ENCODE measurements at regions not wholly inside any gene's neighbourhood (a gene's known extent, or its start where the extent isn't known, plus 50 kb on each side); places are given as distances from the start of the nearest gene placed in this dataset.
A peak's percentile ranks its signal among the peaks of the same experiment; 100 is the strongest.

- Mint-ChIP-seq H3K4me1 (ENCODE audit: low read depth) (peaks cover 66% of the 10 kb centered on the region), H3K4me3 (no peak overlapping the region), H3K27me3 (ENCODE audit: insufficient read depth) (no peaks in the 10 kb centered on the region), H3K9me3 (no peaks in the 10 kb centered on the region), H3K27ac (peak overlapping the region; percentile 15), H3K36me3 (ENCODE audit: low read depth) (no peaks in the 10 kb centered on the region)
- TF ChIP-seq CTCF (IDR thresholded peaks at IDR 0.05), result no peak
- no peak for DNase-seq
These were observed 514.3 kb upstream of the CITED2 start for GRCh38 chr6:139888681-139889122.

- no peak for TF ChIP-seq CTCF (IDR thresholded peaks at IDR 0.05)
- peaks cover 80% of the 10 kb centered on the region for H3K4me1 Mint-ChIP-seq (ENCODE audit: low read depth)
- no peaks in the 10 kb centered on the region; the same call in 1 of the 2 replicates for H3K27me3 Mint-ChIP-seq (ENCODE audit: insufficient read depth)
- H3K36me3 Mint-ChIP-seq (ENCODE audit: low read depth), result no peaks in the 10 kb centered on the region
- H3K4me3 Mint-ChIP-seq, result no peak overlapping the region
- H3K9me3 Mint-ChIP-seq, result no peaks in the 10 kb centered on the region
- DNase-seq, result no peak
- no peak overlapping the region for H3K27ac Mint-ChIP-seq
These were observed 512.8 kb upstream of the CITED2 start for GRCh38 chr6:139887275-139887674.

GRCh38 chr6:139886396-139886795 is 511.9 kb upstream of the CITED2 start:
- no peaks in the 10 kb centered on the region; the same call in 1 of the 2 replicates for H3K27me3 Mint-ChIP-seq (ENCODE audit: insufficient read depth)
- no peak for DNase-seq
- no peak overlapping the region for H3K4me3 Mint-ChIP-seq
- H3K9me3 Mint-ChIP-seq, result no peaks in the 10 kb centered on the region
- no peaks in the 10 kb centered on the region for H3K36me3 Mint-ChIP-seq (ENCODE audit: low read depth)
- peak overlapping the region; percentile 36; the same call in 1 of the 2 replicates for H3K27ac Mint-ChIP-seq
- no peak for TF ChIP-seq CTCF (IDR thresholded peaks at IDR 0.05)
- H3K4me1 Mint-ChIP-seq (ENCODE audit: low read depth), result peaks cover 81% of the 10 kb centered on the region

GRCh38 chr6:139885909-139886308 is 511.5 kb upstream of the CITED2 start:
- no peak for DNase-seq
- no peaks in the 10 kb centered on the region for H3K9me3 Mint-ChIP-seq
- no peak overlapping the region for H3K4me3 Mint-ChIP-seq
- no peaks in the 10 kb centered on the region for H3K36me3 Mint-ChIP-seq (ENCODE audit: low read depth)
- H3K27ac Mint-ChIP-seq, result no peak overlapping the region
- H3K27me3 Mint-ChIP-seq (ENCODE audit: insufficient read depth), result no peaks in the 10 kb centered on the region; the same call in 1 of the 2 replicates
- TF ChIP-seq CTCF (IDR thresholded peaks at IDR 0.05), result no peak
- peaks cover 81% of the 10 kb centered on the region for H3K4me1 Mint-ChIP-seq (ENCODE audit: low read depth)

GRCh38 chr6:139883776-139884175 is 509.3 kb upstream of the CITED2 start:
- peak overlapping the region; percentile 63 for H3K27ac Mint-ChIP-seq
- peaks cover 1% of the 10 kb centered on the region for H3K36me3 Mint-ChIP-seq (ENCODE audit: low read depth)
- DNase-seq, result no peak
- no peaks in the 10 kb centered on the region for H3K9me3 Mint-ChIP-seq
- H3K4me3 Mint-ChIP-seq, result peak overlapping the region; percentile 15; the same call in 1 of the 2 replicates
- H3K4me1 Mint-ChIP-seq (ENCODE audit: low read depth), result peaks cover 77% of the 10 kb centered on the region
- no peak for TF ChIP-seq CTCF (IDR thresholded peaks at IDR 0.05)
- no peaks in the 10 kb centered on the region; the same call in 1 of the 2 replicates for H3K27me3 Mint-ChIP-seq (ENCODE audit: insufficient read depth)

All from HFFc6 (cell line).